ENCODE measurements at regions not wholly inside any gene's neighbourhood (a gene's known extent, or its start where the extent isn't known, plus 50 kb on each side); places are given as distances from the start of the nearest gene placed in this dataset.

DNA sequence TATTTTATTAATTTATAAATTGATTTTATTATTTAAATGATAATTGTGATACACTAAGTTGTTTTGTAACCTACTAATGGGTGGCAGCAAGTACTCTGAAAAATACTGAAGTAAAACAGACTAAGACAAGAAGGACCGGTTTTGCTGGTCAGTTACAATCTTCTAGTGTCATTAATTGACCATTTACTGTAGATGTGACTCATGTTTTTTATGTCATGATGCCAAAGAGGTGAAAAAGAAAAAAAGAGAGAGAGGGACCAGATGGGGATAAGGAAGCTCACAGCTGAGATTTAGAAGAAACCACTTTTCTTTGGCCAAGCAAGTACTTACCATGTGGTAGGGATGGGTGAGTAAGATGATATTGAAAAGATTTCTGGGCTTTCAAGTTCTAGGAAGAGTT is 955.8 kb upstream of the LRRTM1 start:
- peaks cover 5% of the 10 kb centered on the region for H3K9me3 Mint-ChIP-seq
- ATAC-seq (ENCODE audit: poor library complexity) (no peak), DNase-seq (no peak)
- no peaks in the 10 kb centered on the region for H3K27me3 ChIP-seq (ENCODE audit: control insufficient read depth in 1 of 2, insufficient read depth in 2 of 2, low read length in 2 of 2)
- no peaks in the 10 kb centered on the region for H3K4me1 Mint-ChIP-seq (ENCODE audit: low read depth)
- POLR2A ChIA-PET: no interaction called here
- CTCF ChIA-PET: no interaction called here
- peaks cover 0 to 3% of the 10 kb centered on the region in 2 experiments for H3K9me3 ChIP-seq (ENCODE audit: control insufficient read depth in 1 of 2, insufficient read depth in 1 of 2, low read length in 2 of 2)
- H3K4me3 ChIP-seq (ENCODE audit: low read length): no peak overlapping the region
- H3K36me3 Mint-ChIP-seq (ENCODE audit: low read depth): no peaks in the 10 kb centered on the region
- intact Hi-C loops (cut with DNase I, micrococcal nuclease): no loop called here
- H3K4me1 ChIP-seq (ENCODE audit: insufficient read depth, low read length): no peaks in the 10 kb centered on the region
- TF ChIP-seq, protein P1, sequence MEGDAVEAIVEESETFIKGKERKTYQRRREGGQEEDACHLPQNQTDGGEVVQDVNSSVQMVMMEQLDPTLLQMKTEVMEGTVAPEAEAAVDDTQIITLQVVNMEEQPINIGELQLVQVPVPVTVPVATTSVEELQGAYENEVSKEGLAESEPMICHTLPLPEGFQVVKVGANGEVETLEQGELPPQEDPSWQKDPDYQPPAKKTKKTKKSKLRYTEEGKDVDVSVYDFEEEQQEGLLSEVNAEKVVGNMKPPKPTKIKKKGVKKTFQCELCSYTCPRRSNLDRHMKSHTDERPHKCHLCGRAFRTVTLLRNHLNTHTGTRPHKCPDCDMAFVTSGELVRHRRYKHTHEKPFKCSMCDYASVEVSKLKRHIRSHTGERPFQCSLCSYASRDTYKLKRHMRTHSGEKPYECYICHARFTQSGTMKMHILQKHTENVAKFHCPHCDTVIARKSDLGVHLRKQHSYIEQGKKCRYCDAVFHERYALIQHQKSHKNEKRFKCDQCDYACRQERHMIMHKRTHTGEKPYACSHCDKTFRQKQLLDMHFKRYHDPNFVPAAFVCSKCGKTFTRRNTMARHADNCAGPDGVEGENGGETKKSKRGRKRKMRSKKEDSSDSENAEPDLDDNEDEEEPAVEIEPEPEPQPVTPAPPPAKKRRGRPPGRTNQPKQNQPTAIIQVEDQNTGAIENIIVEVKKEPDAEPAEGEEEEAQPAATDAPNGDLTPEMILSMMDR (IDR thresholded peaks at IDR 0.05): no peak
- H3K36me3 ChIP-seq (ENCODE audit: insufficient read depth, low read length): no peaks in the 10 kb centered on the region
- no peak overlapping the region for H3K27ac ChIP-seq (ENCODE audit: low read depth in 1 of 2, low read length in 2 of 2)
- no peak overlapping the region for H3K27ac Mint-ChIP-seq
- H3K27me3 Mint-ChIP-seq: no peaks in the 10 kb centered on the region
- H3K4me3 Mint-ChIP-seq: no peak overlapping the region

DNA sequence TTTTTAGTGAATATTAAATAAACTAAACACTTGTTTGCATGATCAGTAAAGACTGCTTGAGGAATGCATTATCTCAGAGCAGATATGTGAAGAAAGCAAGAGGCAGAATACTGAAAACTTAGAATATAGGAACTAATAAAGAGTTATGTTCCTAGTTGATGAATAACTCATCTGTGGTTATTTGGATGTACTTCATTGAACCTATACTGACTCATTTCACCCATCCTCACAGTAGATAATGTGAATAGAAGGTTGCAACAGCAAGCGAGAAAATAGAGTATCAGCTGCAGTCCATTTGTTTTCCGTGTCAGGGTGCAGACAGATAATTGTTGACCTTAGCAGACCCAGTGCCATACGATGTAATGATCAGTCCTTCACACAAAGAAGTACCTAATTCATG is 945.7 kb upstream of the LRRTM1 start:
- Mint-ChIP-seq H3K4me1 (ENCODE audit: low read depth) (no peaks in the 10 kb centered on the region), H3K27ac (no peak overlapping the region), H3K27me3 (no peaks in the 10 kb centered on the region), H3K36me3 (ENCODE audit: low read depth) (no peaks in the 10 kb centered on the region), H3K9me3 (peaks cover 17% of the 10 kb centered on the region), H3K4me3 (no peak overlapping the region)
- intact Hi-C loops (cut with DNase I, micrococcal nuclease): no loop called here
- Histone ChIP-seq H3K27ac (ENCODE audit: low read depth in 1 of 2, low read length in 2 of 2) (no peak overlapping the region), H3K4me1 (ENCODE audit: insufficient read depth, low read length) (no peaks in the 10 kb centered on the region), H3K4me3 (ENCODE audit: low read length) (no peak overlapping the region), H3K27me3 (ENCODE audit: control insufficient read depth in 1 of 2, insufficient read depth in 2 of 2, low read length in 2 of 2) (no peaks in the 10 kb centered on the region), H3K9me3 (ENCODE audit: control insufficient read depth in 1 of 2, insufficient read depth in 1 of 2, low read length in 2 of 2) (peaks cover 0 to 5% of the 10 kb centered on the region in 2 experiments), H3K36me3 (ENCODE audit: insufficient read depth, low read length) (no peaks in the 10 kb centered on the region)
- CTCF ChIA-PET: no interaction called here
- TF ChIP-seq, protein P1 (IDR thresholded peaks at IDR 0.05): no peak
- POLR2A ChIA-PET: no interaction called here
- ATAC-seq (ENCODE audit: poor library complexity) (no peak), DNase-seq (no peak)

DNA sequence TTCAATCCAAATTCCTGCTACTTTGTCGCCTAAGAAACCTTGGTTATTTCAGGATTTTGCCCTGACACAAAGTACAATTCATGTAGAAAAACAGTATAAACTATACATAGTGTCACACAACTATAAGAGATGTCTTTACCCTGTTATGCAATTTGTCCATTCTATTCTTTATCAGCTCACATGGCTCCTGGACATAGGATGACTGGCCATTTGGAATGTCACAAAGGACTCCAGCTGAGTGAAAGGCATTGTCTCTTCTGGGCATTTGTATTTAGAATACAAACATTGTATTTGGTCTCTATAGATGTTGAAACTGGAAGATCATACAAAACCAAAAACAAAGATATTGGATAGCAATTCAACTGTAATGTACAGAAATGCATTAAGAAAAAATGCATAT is 944.6 kb upstream of the LRRTM1 start:
- Mint-ChIP-seq H3K36me3 (ENCODE audit: low read depth) (no peaks in the 10 kb centered on the region), H3K4me1 (ENCODE audit: low read depth) (no peaks in the 10 kb centered on the region), H3K9me3 (peaks cover 19% of the 10 kb centered on the region), H3K27ac (no peak overlapping the region), H3K4me3 (no peak overlapping the region), H3K27me3 (no peaks in the 10 kb centered on the region)
- CTCF ChIA-PET: no interaction called here
- Histone ChIP-seq H3K4me3 (ENCODE audit: low read length) (no peak overlapping the region), H3K4me1 (ENCODE audit: insufficient read depth, low read length) (no peaks in the 10 kb centered on the region), H3K36me3 (ENCODE audit: insufficient read depth, low read length) (no peaks in the 10 kb centered on the region), H3K27ac (ENCODE audit: low read depth in 1 of 2, low read length in 2 of 2) (no peak overlapping the region), H3K27me3 (ENCODE audit: control insufficient read depth in 1 of 2, insufficient read depth in 2 of 2, low read length in 2 of 2) (no peaks in the 10 kb centered on the region), H3K9me3 (ENCODE audit: control insufficient read depth in 1 of 2, insufficient read depth in 1 of 2, low read length in 2 of 2) (peaks cover 0 to 5% of the 10 kb centered on the region in 2 experiments)
- TF ChIP-seq, protein P1 (IDR thresholded peaks at IDR 0.05): no peak
- intact Hi-C loops (cut with DNase I, micrococcal nuclease): no loop called here
- no peak for ATAC-seq (ENCODE audit: poor library complexity)
- no peak for DNase-seq
- POLR2A ChIA-PET: no interaction called here
